ENCODE measurements at regions not wholly inside any gene's neighbourhood (a gene's known extent, or its start where the extent isn't known, plus 50 kb on each side); places are given as distances from the start of the nearest gene placed in this dataset.

GRCh38 chr14:87443039-87443438, 549.9 kb downstream of the GALC start:
- ChIA-PET POLR2A (no interaction called here), CTCF (no interaction called here)
- TF ChIP-seq CTCF (IDR thresholded peaks at IDR 0.05; ENCODE audit: insufficient read depth, low read length, missing control alignments) = no peak
- DNase-seq (ENCODE audit: low read depth, low spot score) = no peak
- no peak overlapping the region for H3K4me3 ChIP-seq (ENCODE audit: low read depth, low read length)

GRCh38 chr14:87437158-87437557, 555.8 kb downstream of the GALC start:
- no peak overlapping the region for H3K4me3 ChIP-seq (ENCODE audit: low read depth, low read length)
- CTCF ChIA-PET = no interaction called here
- POLR2A ChIA-PET = no interaction called here
- no peak for DNase-seq (ENCODE audit: low read depth, low spot score)
- no peak for TF ChIP-seq CTCF (IDR thresholded peaks at IDR 0.05; ENCODE audit: insufficient read depth, low read length, missing control alignments)

- TF ChIP-seq CTCF (IDR thresholded peaks at IDR 0.05; ENCODE audit: insufficient read depth, low read length, missing control alignments) = no peak
- CTCF ChIA-PET = no interaction called here
Observed at GRCh38 chr14:87434680-87435079, 558.3 kb downstream of the GALC start.

GRCh38 chr14:87434011-87434410, 559.0 kb downstream of the GALC start:
- no peak for DNase-seq (ENCODE audit: low read depth, low spot score)
- POLR2A ChIA-PET = no interaction called here
- no peak for TF ChIP-seq CTCF (IDR thresholded peaks at IDR 0.05; ENCODE audit: insufficient read depth, low read length, missing control alignments)

More at GRCh38 chr14:87434680-87435079, 558.3 kb downstream of the GALC start:
- no peak overlapping the region for H3K4me3 ChIP-seq (ENCODE audit: low read depth, low read length)
- POLR2A ChIA-PET = no interaction called here
- DNase-seq (ENCODE audit: low read depth, low spot score) = no peak

GRCh38 chr14:87432698-87433097, 560.3 kb downstream of the GALC start:
- ChIA-PET CTCF (no interaction called here), POLR2A (no interaction called here)
- no peak overlapping the region for H3K4me3 ChIP-seq (ENCODE audit: low read depth, low read length)
- DNase-seq (ENCODE audit: low read depth, low spot score) = no peak
- no peak for TF ChIP-seq CTCF (IDR thresholded peaks at IDR 0.05; ENCODE audit: insufficient read depth, low read length, missing control alignments)

More at GRCh38 chr14:87434011-87434410, 559.0 kb downstream of the GALC start:
- CTCF ChIA-PET = no interaction called here
- no peak overlapping the region for H3K4me3 ChIP-seq (ENCODE audit: low read depth, low read length)

- POLR2A ChIA-PET = no interaction called here
- CTCF ChIA-PET = no interaction called here
- no peak for TF ChIP-seq CTCF (IDR thresholded peaks at IDR 0.05; ENCODE audit: insufficient read depth, low read length, missing control alignments)
- no peak for DNase-seq (ENCODE audit: low read depth, low spot score)
- H3K4me3 ChIP-seq (ENCODE audit: low read depth, low read length) = no peak overlapping the region
Observed at GRCh38 chr14:87430810-87431209, 562.2 kb downstream of the GALC start.

All from AG04449 (cell line).